ENCODE measurements at regions not wholly inside any gene's neighbourhood (a gene's known extent, or its start where the extent isn't known, plus 50 kb on each side); places are given as distances from the start of the nearest gene placed in this dataset.

DNA sequence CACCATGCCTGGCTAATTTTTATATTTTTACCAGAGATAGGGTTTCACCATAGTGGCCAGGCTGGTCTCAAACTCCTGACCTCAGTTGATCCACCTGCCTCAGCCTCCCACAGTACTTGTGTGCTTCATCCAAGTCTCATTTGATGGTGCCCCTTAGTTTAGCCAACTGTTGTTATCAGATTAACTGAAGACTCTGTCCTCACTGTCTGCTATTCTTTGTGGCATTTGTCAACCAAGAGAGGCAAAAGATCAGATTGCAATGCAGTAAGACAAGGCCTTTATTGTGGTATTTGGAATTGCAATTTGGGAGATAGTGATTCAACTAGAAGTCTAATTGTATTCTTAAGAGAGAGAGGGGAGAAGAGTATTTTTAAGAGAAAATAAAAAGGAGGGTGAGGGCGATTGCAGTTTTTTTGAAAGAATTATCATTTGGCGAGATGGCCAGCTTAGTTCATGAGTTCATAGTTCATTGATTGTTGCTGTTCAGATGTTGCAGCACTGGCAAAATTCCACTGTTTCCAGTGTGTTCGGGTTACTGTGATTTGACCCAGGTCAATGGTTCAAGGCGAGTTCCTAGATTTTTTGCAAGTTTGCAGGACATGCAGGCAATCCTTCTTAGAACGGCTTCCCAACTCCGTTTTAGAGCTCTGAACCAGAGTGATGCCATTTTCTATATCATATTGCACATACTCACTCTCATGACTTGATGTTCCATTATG lies 1156.9 kb downstream of the CDH9 start:
- no peaks in the 10 kb centered on the region for H3K4me1 ChIP-seq (ENCODE audit: control insufficient read depth, insufficient read depth, low read length)
- DNase-seq (ENCODE audit: low read depth, low spot score) (no peak), FAIRE-seq (no peak), ATAC-seq (no peak)
- no peaks in the 10 kb centered on the region for H3K9me3 ChIP-seq (replicated peaks; ENCODE audit: control insufficient read depth, insufficient read depth, low read length)
- ChIA-PET POLR2A (no interaction called here), CTCF (no interaction called here), RAD21 (ENCODE audit: unreplicated experiment) (no interaction called here), SMC1A (ENCODE audit: uncharacterized antibody, unreplicated experiment) (no interaction called here)
- H3K79me2 ChIP-seq (ENCODE audit: control insufficient read depth, insufficient read depth, low read length), result no peaks in the 10 kb centered on the region
- intact Hi-C loops (cut with micrococcal nuclease; ENCODE audit: unreplicated experiment), result no loop called here
- no peaks in the 10 kb centered on the region for H4K20me1 ChIP-seq (ENCODE audit: control insufficient read depth, insufficient read depth)
- 6% methylated on average over 6 of the region's 6 CpGs for WGBS (ENCODE audit: insufficient coverage, insufficient replicate concordance, low lambda C conversion rate, missing lambda C conversion rate)
- no peaks in the 10 kb centered on the region for H3K36me3 ChIP-seq (ENCODE audit: control insufficient read depth in 2 of 2, insufficient read depth in 2 of 2, low read length in 1 of 2)
- TF ChIP-seq MTA2 (IDR thresholded peaks at IDR 0.05; ENCODE audit: low read depth) (no peak), CHD4 (IDR thresholded peaks at IDR 0.05) (no peak), CBX3 (IDR thresholded peaks at IDR 0.05; ENCODE audit: borderline replicate concordance, low read depth) (no peak), GATAD2B (conservative IDR thresholded peaks at IDR 0.05; ENCODE audit: low read depth) (no peak), FOS (IDR thresholded peaks at IDR 0.05; ENCODE audit: borderline replicate concordance, extremely low read depth, insufficient read length) (no peak)
- TF ChIP-seq, protein P1, sequence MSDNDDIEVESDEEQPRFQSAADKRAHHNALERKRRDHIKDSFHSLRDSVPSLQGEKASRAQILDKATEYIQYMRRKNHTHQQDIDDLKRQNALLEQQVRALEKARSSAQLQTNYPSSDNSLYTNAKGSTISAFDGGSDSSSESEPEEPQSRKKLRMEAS (IDR thresholded peaks at IDR 0.05; ENCODE audit: low read depth, low read length), result no peak
- TF ChIP-seq, protein P2, sequence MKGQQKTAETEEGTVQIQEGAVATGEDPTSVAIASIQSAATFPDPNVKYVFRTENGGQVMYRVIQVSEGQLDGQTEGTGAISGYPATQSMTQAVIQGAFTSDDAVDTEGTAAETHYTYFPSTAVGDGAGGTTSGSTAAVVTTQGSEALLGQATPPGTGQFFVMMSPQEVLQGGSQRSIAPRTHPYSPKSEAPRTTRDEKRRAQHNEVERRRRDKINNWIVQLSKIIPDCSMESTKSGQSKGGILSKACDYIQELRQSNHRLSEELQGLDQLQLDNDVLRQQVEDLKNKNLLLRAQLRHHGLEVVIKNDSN (IDR thresholded peaks at IDR 0.05; ENCODE audit: borderline replicate concordance, extremely low read length, insufficient read depth, low read depth, low read length), result no peak
- no peak overlapping the region for H3K4me3 ChIP-seq
- BruUV-seq (replicated peaks), result no TSS peak
- no peak overlapping the region for H3K4me2 ChIP-seq (ENCODE audit: control insufficient read depth, insufficient read depth)
- no peak overlapping the region for H2AFZ ChIP-seq (ENCODE audit: control insufficient read depth, low read depth, low read length)
- H3K27ac ChIP-seq (ENCODE audit: control insufficient read depth, insufficient read depth), result no peak overlapping the region
- in situ Hi-C loops (cut with MboI), result no loop called here
- no peak overlapping the region for H3K9ac ChIP-seq (ENCODE audit: control insufficient read depth, insufficient read depth, low read length)
- no peaks in the 10 kb centered on the region for H3K27me3 ChIP-seq (replicated peaks in 1 of 2; ENCODE audit: control insufficient read depth in 2 of 2, insufficient read depth in 2 of 2, low read length in 1 of 2)
